ENCODE measurements at regions not wholly inside any gene's neighbourhood (a gene's known extent, or its start where the extent isn't known, plus 50 kb on each side); places are given as distances from the start of the nearest gene placed in this dataset.

- Histone ChIP-seq H3K9me3 (ENCODE audit: low read length) (no peaks in the 10 kb centered on the region), H3K27me3 (ENCODE audit: control insufficient read depth in 1 of 2, insufficient read depth in 2 of 2, low read length in 2 of 2) (no peaks in the 10 kb centered on the region), H3K9ac (ENCODE audit: low read length) (no peak overlapping the region), H3K27ac (ENCODE audit: low read depth, low read length) (no peak overlapping the region), H3K4me3 (ENCODE audit: low read depth in 1 of 2, low read length in 2 of 2) (no peak overlapping the region), H3K4me1 (ENCODE audit: insufficient read depth, low read length) (peaks cover 21% of the 10 kb centered on the region), H3K36me3 (ENCODE audit: insufficient read depth, low read length) (no peaks in the 10 kb centered on the region)
Observed at GRCh38 chr3:101172516-101172915, 147.9 kb downstream of the IMPG2 start.

DNA sequence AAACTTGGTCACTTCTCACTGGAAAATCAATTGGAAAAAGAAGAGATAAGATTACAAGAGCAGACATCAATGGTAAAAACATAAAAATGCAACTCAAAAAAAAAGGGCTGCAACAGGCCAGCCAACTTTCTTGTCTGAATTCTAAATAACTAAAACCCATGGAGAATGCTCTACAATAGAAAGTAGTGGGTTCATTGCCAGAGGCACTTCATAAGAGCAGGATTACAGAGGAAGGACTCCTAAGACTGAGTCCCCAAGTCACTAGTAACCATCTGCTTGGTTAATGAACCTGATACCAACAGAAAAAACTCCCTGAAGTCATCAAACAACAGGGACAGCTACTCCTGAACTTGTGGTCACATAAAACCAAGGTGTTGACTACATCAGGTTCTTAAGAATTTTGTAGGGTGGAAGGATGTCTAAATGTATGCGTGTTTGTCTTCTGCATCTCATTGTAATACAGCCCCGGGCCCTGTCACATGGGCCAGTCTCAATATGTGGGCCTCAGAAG, 148.6 kb downstream of the IMPG2 start:
- H3K36me3 ChIP-seq (ENCODE audit: insufficient read depth, low read length), result no peaks in the 10 kb centered on the region

DNA sequence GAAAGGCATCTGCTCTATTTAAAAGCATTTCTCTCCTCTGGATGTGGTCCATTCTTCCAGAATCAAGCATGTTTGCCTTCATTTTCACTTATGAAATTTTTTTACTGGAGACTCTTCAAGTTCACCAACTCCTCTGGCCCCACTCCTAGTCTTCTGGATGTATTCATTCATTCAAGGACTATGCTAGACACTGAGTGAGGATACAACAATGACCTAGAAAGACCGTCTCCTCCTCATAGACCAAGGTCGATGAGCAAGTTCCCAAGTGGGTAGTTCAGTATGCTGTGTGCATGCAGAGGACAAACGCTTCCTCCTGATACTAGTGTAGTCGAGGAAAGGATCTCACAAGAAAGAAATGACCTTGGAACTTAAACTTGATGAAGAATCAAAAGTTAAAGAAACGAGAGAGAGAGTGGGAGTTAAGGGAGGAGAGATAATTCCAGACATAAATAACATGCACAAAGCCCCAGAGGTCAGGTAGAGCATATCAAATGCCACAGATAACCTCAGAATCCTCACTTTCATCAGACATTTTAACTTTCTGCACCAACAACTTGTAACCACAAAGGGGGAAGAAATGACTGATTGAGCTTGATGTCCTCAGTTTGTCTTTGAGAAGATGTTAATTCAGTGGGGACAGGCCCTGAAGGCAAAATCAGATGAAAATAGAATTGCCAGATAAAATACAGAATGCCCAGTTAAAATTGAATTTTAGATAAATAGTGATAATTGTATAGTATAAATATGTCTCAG, 149.4 kb downstream of the IMPG2 start:
- Histone ChIP-seq H3K36me3 (ENCODE audit: insufficient read depth, low read length) (no peaks in the 10 kb centered on the region), H3K9me3 (ENCODE audit: low read length) (no peaks in the 10 kb centered on the region), H3K4me3 (ENCODE audit: low read depth in 1 of 2, low read length in 2 of 2) (peak overlapping the region in 1 of 2 donors; percentile 25), H3K9ac (ENCODE audit: low read length) (no peak overlapping the region), H3K27ac (ENCODE audit: low read depth, low read length) (peak overlapping the region; percentile 19), H3K27me3 (ENCODE audit: control insufficient read depth in 1 of 2, insufficient read depth in 2 of 2, low read length in 2 of 2) (no peaks in the 10 kb centered on the region), H3K4me1 (ENCODE audit: insufficient read depth, low read length) (peaks cover 21% of the 10 kb centered on the region)

More for the DNA sequence above, 148.6 kb downstream of the IMPG2 start:
- Histone ChIP-seq H3K27ac (ENCODE audit: low read depth, low read length) (no peak overlapping the region), H3K9me3 (ENCODE audit: low read length) (no peaks in the 10 kb centered on the region), H3K27me3 (ENCODE audit: control insufficient read depth in 1 of 2, insufficient read depth in 2 of 2, low read length in 2 of 2) (no peaks in the 10 kb centered on the region), H3K9ac (ENCODE audit: low read length) (no peak overlapping the region), H3K4me1 (ENCODE audit: insufficient read depth, low read length) (peaks cover 21% of the 10 kb centered on the region), H3K4me3 (ENCODE audit: low read depth in 1 of 2, low read length in 2 of 2) (no peak overlapping the region)

DNA sequence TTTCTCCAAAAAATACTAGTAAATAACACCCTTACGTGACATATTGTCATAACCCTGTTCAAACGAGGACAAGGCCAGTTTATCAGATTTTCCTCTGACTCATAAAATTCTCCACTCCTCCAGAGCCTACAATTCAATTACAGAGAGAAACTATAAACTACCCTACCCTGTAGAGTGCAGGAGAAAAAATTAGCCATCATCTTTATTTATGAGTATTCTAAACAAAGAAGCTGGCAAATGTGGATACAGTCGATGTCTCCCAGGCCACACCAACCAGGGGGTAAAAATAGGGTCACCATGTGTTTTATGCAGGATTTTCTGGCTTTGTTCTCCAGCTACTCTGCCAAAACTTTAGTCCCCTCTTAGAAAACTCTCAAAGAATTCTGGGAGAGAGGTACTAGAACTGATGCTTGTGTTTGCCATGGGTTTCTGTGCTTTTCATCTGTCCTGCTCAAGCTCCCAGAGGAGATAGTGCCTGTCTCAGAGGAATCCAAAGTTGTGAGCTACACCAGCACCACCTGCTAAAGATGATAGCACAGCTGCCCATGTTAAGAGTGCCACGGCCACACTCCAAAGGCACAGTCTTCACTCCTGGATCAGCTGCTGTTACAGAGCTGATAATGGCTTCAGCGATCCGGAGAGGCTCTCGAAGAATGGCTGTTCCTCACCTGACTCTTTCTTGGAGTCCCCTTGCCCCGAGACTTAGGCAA, 150.2 kb downstream of the IMPG2 start:
- Histone ChIP-seq H3K4me1 (ENCODE audit: insufficient read depth, low read length) (peaks cover 21% of the 10 kb centered on the region), H3K27ac (ENCODE audit: low read depth, low read length) (peak overlapping the region; percentile 19), H3K9me3 (ENCODE audit: low read length) (no peaks in the 10 kb centered on the region), H3K9ac (ENCODE audit: low read length) (no peak overlapping the region), H3K4me3 (ENCODE audit: low read depth in 1 of 2, low read length in 2 of 2) (peak overlapping the region in 1 of 2 donors; percentile 25), H3K27me3 (ENCODE audit: control insufficient read depth in 1 of 2, insufficient read depth in 2 of 2, low read length in 2 of 2) (no peaks in the 10 kb centered on the region), H3K36me3 (ENCODE audit: insufficient read depth, low read length) (no peaks in the 10 kb centered on the region)

DNA sequence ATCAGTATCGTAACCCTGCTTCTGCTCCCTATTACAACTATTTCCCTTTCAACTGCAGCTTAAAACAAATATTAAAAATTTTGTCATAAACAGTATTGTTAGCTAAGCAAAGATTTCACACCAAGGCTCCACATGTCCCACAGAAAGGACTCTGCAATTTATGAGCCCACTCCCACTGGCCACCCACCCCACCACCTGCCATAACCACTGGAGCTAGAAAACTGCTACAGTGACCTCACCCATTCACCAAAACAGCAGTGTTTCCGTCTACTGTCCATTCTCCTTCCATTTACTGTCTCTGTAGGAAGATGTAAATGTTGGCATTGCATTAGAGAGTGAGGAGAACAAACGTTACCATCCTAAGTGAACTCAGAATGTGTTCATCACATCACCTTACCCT, 150.9 kb downstream of the IMPG2 start:
- Histone ChIP-seq H3K27ac (ENCODE audit: low read depth, low read length) (peak overlapping the region; percentile 35), H3K36me3 (ENCODE audit: insufficient read depth, low read length) (no peaks in the 10 kb centered on the region), H3K9ac (ENCODE audit: low read length) (no peak overlapping the region), H3K4me3 (ENCODE audit: low read depth in 1 of 2, low read length in 2 of 2) (no peak overlapping the region), H3K4me1 (ENCODE audit: insufficient read depth, low read length) (peaks cover 21% of the 10 kb centered on the region), H3K27me3 (ENCODE audit: control insufficient read depth in 1 of 2, insufficient read depth in 2 of 2, low read length in 2 of 2) (no peaks in the 10 kb centered on the region), H3K9me3 (ENCODE audit: low read length) (no peaks in the 10 kb centered on the region)

DNA sequence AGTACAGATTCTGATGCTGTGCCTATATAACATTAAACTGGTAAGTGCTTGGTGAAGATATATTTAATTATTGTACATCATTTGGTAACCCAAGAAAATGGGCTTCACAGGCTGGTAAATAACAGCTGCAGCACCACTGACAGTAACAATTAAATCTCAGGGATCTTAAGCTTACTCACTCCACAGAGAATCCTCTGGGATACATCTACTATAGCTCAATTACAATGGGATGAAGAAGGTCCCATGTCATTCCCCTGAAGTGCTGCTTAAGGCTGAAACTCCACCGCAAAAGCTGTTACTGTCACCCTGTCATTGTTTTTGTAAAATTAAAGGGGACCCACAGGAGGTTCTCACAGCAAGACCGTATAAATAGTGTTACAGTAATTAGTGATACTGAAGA, 153.0 kb downstream of the IMPG2 start:
- H3K27ac ChIP-seq (ENCODE audit: low read depth, low read length), result no peak overlapping the region
- H3K9me3 ChIP-seq (ENCODE audit: low read length), result no peaks in the 10 kb centered on the region
- H3K4me1 ChIP-seq (ENCODE audit: insufficient read depth, low read length), result peaks cover 21% of the 10 kb centered on the region
- H3K9ac ChIP-seq (ENCODE audit: low read length), result no peak overlapping the region
- no peak overlapping the region for H3K4me3 ChIP-seq (ENCODE audit: low read depth in 1 of 2, low read length in 2 of 2)
- H3K27me3 ChIP-seq (ENCODE audit: control insufficient read depth in 1 of 2, insufficient read depth in 2 of 2, low read length in 2 of 2), result no peaks in the 10 kb centered on the region
- no peaks in the 10 kb centered on the region for H3K36me3 ChIP-seq (ENCODE audit: insufficient read depth, low read length)

- Histone ChIP-seq H3K4me3 (ENCODE audit: low read depth in 1 of 2, low read length in 2 of 2) (no peak overlapping the region), H3K36me3 (ENCODE audit: insufficient read depth, low read length) (no peaks in the 10 kb centered on the region), H3K4me1 (ENCODE audit: insufficient read depth, low read length) (peaks cover 21% of the 10 kb centered on the region), H3K9me3 (ENCODE audit: low read length) (no peaks in the 10 kb centered on the region), H3K27me3 (ENCODE audit: control insufficient read depth in 1 of 2, insufficient read depth in 2 of 2, low read length in 2 of 2) (no peaks in the 10 kb centered on the region), H3K27ac (ENCODE audit: low read depth, low read length) (no peak overlapping the region), H3K9ac (ENCODE audit: low read length) (no peak overlapping the region)
Observed at GRCh38 chr3:101166150-101166549, 154.2 kb downstream of the IMPG2 start.

DNA sequence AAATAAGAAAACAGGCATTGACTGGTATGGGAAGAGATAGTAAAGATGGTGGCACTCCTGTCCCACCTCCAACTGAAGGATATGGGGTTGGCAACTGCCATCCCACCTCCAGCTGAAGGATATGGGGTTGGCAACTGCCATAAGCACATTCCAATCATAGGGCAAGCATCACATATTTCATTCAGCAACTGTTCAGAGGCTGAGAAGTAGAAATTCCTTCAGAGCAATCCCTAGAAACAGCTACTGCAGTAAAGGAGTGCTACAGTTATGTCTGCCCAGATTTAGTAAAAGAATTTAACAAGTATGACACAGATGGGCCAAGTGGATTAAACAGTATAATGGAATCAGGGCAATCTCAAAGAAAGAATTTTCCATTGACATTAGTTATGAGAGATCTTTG, 156.8 kb downstream of the IMPG2 start:
- Histone ChIP-seq H3K27me3 (ENCODE audit: control insufficient read depth in 1 of 2, insufficient read depth in 2 of 2, low read length in 2 of 2) (no peaks in the 10 kb centered on the region), H3K4me1 (ENCODE audit: insufficient read depth, low read length) (no peaks in the 10 kb centered on the region), H3K9ac (ENCODE audit: low read length) (no peak overlapping the region), H3K36me3 (ENCODE audit: insufficient read depth, low read length) (no peaks in the 10 kb centered on the region), H3K9me3 (ENCODE audit: low read length) (no peaks in the 10 kb centered on the region), H3K4me3 (ENCODE audit: low read depth in 1 of 2, low read length in 2 of 2) (no peak overlapping the region), H3K27ac (ENCODE audit: low read depth, low read length) (no peak overlapping the region)

DNA sequence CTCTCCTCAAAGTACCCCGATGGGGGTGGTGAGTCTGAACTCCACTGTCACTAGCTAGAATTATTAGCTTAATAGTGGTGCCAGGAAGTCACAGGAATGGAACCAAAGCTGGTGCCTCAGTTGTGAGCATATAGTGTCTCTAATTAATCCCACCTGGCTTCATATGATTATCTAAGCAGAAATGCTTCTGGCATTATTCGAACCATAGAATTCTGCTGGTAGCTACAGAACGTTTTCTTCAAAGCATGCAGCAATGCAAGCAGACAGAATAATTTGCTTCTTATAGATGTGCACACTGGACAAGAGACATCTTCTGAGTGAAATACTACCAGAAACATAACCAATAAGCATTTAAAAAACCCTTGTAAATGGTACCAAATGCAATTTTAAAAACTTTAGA, 160.9 kb downstream of the IMPG2 start:
- H3K4me3 ChIP-seq (ENCODE audit: low read depth in 1 of 2, low read length in 2 of 2), result no peak overlapping the region
- H3K27ac ChIP-seq (ENCODE audit: low read depth, low read length), result no peak overlapping the region
- no peaks in the 10 kb centered on the region for H3K36me3 ChIP-seq (ENCODE audit: insufficient read depth, low read length)
- H3K9me3 ChIP-seq (ENCODE audit: low read length), result no peaks in the 10 kb centered on the region
- H3K4me1 ChIP-seq (ENCODE audit: insufficient read depth, low read length), result peaks cover 17% of the 10 kb centered on the region
- no peak overlapping the region for H3K9ac ChIP-seq (ENCODE audit: low read length)
- H3K27me3 ChIP-seq (ENCODE audit: control insufficient read depth in 1 of 2, insufficient read depth in 2 of 2, low read length in 2 of 2), result no peaks in the 10 kb centered on the region

- H3K4me3 ChIP-seq (ENCODE audit: low read depth in 1 of 2, low read length in 2 of 2), result no peak overlapping the region
- no peaks in the 10 kb centered on the region for H3K9me3 ChIP-seq (ENCODE audit: low read length)
- peaks cover 17% of the 10 kb centered on the region for H3K4me1 ChIP-seq (ENCODE audit: insufficient read depth, low read length)
- H3K27ac ChIP-seq (ENCODE audit: low read depth, low read length), result no peak overlapping the region
- H3K27me3 ChIP-seq (ENCODE audit: control insufficient read depth in 1 of 2, insufficient read depth in 2 of 2, low read length in 2 of 2), result no peaks in the 10 kb centered on the region
- H3K9ac ChIP-seq (ENCODE audit: low read length), result no peak overlapping the region
- H3K36me3 ChIP-seq (ENCODE audit: insufficient read depth, low read length), result no peaks in the 10 kb centered on the region
Observed at GRCh38 chr3:101158374-101158773, 162.0 kb downstream of the IMPG2 start.

DNA sequence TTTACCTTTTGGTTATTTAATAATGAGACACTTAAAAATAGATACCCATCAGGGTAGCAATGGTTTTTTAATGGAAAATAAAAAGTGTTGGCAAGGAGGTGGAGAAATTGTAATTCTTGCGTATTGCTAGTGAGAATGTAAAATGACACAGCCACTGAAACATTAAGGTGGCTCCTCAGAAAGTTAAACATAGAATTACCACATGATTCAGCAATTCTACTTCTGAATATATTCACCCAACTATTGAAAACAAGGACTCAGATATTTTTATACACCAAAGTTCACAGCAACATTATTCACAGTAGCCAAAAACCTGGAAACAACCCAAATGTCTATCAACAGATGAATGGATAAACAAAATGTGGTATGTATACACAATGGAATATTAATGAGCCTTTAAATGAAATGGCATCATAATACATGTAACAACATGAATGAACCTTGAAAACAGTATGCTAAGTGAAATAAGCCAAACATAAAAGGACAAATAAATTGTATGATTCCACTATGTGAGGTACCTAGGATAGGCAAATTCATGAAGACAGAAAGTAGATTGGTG, 163.5 kb downstream of the IMPG2 start:
- Histone ChIP-seq H3K27ac (ENCODE audit: low read depth, low read length) (no peak overlapping the region), H3K4me1 (ENCODE audit: insufficient read depth, low read length) (peaks cover 17% of the 10 kb centered on the region), H3K4me3 (ENCODE audit: low read depth in 1 of 2, low read length in 2 of 2) (no peak overlapping the region), H3K9ac (ENCODE audit: low read length) (no peak overlapping the region), H3K9me3 (ENCODE audit: low read length) (no peaks in the 10 kb centered on the region), H3K27me3 (ENCODE audit: control insufficient read depth in 1 of 2, insufficient read depth in 2 of 2, low read length in 2 of 2) (no peaks in the 10 kb centered on the region), H3K36me3 (ENCODE audit: insufficient read depth, low read length) (no peaks in the 10 kb centered on the region)

Measured in muscle layer of colon (tissue), 2 donors.